IMR-90 (cell line): ENCODE measurements at regions not wholly inside any gene's neighbourhood (a gene's known extent, or its start where the extent isn't known, plus 50 kb on each side); places are given as distances from the start of the nearest gene placed in this dataset.
"Not testable (repeated sequence)": the region's sequence is repeated elsewhere in the genome, so short reads cannot be mapped to it uniquely, and the experiment has no call there.

Experiments used
- POLR2A ChIP-seq: IDR thresholded peaks from 2 replicates; pipeline ENCODE4 v1.6.1; 2012; ENCODE audit warnings: mild to moderate bottlenecking, low read depth, low read length
- RCOR1 ChIP-seq: IDR thresholded peaks from 2 replicates; pipeline ENCODE4 v1.6.1; 2012; ENCODE audit warnings: mild to moderate bottlenecking, low read length, improper control_type of control experiment; ENCODE audit not compliant: insufficient replicate concordance
- SMC3 ChIP-seq: fragments of 150-350 bp; IDR thresholded peaks from 2 replicates; pipeline ENCODE4 v1.6.1; 2016; ENCODE audit warnings: low read depth, mild to moderate bottlenecking, antibody characterized with exemption, low read length, moderate library complexity
- TF ChIP-seq, protein P1 (sequence below): conservative IDR thresholded peaks from 2 replicates; pipeline ENCODE4 v1.5.1; 2012; ENCODE audit warnings: mild to moderate bottlenecking, low read depth, low read length, improper control_type of control experiment

DNA sequence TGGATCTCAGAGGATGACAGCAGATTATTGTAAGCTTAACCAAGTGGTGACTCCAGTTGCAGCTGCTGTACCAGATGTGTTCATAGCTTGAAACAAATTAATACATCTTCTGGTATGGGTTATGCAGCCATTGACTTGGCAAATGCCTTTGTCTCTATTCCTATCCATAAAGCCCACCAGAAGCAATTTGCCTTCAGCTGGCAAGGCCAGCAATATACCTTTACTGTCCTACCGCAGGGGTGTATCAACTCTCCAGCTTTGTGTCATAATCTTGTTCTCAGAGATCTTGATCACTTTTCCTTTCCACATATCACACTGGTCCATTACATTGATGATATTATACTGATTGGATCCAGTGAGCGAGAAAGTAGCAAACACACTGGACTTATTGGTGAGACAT lies 59.3 kb upstream of the KRAS start:
- not testable (repeated sequence) for TF ChIP-seq POLR2A, SMC3, RCOR1
- TF ChIP-seq, protein P1, sequence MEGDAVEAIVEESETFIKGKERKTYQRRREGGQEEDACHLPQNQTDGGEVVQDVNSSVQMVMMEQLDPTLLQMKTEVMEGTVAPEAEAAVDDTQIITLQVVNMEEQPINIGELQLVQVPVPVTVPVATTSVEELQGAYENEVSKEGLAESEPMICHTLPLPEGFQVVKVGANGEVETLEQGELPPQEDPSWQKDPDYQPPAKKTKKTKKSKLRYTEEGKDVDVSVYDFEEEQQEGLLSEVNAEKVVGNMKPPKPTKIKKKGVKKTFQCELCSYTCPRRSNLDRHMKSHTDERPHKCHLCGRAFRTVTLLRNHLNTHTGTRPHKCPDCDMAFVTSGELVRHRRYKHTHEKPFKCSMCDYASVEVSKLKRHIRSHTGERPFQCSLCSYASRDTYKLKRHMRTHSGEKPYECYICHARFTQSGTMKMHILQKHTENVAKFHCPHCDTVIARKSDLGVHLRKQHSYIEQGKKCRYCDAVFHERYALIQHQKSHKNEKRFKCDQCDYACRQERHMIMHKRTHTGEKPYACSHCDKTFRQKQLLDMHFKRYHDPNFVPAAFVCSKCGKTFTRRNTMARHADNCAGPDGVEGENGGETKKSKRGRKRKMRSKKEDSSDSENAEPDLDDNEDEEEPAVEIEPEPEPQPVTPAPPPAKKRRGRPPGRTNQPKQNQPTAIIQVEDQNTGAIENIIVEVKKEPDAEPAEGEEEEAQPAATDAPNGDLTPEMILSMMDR: not testable (repeated sequence)
